Thyroid gland (tissue), 4 donors: ENCODE measurements at regions not wholly inside any gene's neighbourhood (a gene's known extent, or its start where the extent isn't known, plus 50 kb on each side); places are given as distances from the start of the nearest gene placed in this dataset.

Source experiments
- CTCF ChIP-seq, 6 experiments: fragments of 200-600 bp in 3 of 6; fragments of 450-650 bp in 3 of 6; sonication (generic) in 3 of 6; IDR thresholded peaks; one replicate each; pipeline ENCODE4 v1.5.1; 2016 to 2019; ENCODE audit warnings: antibody characterized with exemption in 6 of 6, mild to moderate bottlenecking in 2 of 6, inconsistent platforms in 1 of 6, moderate library complexity in 1 of 6
- POLR2A ChIP-seq, 2 donors: fragments of 450-650 bp; IDR thresholded peaks; one replicate each; pipeline ENCODE4 v1.6.1; 2017; ENCODE audit warnings: antibody characterized with exemption in 2 of 2, mild to moderate bottlenecking in 2 of 2, moderate library complexity in 1 of 2

- TF ChIP-seq CTCF (IDR thresholded peaks at IDR 0.05) (no peak), POLR2A (IDR thresholded peaks at IDR 0.05) (no peak)
Measured at GRCh38 chr15:85976102-85976501, 103.6 kb upstream of the AGBL1 start.
